HEK293 (cell line): ENCODE measurements at regions not wholly inside any gene's neighbourhood (a gene's known extent, or its start where the extent isn't known, plus 50 kb on each side); places are given as distances from the start of the nearest gene placed in this dataset.

ENCODE experiments used
- CTCF ChIA-PET: fragments of 350-600 bp; formaldehyde crosslinking; extraction: SDS; loops from one replicate; lab custom pipeline; 2021; ENCODE audit warnings: antibody characterized with exemption; lab: Yijun Ruan, JAX
- POLR2A ChIA-PET: fragments of 300-600 bp; formaldehyde crosslinking; extraction: SDS; loops from one replicate; lab custom pipeline; 2020; ENCODE audit warnings: antibody characterized with exemption, inconsistent platforms; lab: Yijun Ruan, JAX
- H3K27ac ChIP-seq: fragments of 200-500 bp; sonication (Bioruptor generic); 2 replicates; pipeline ENCODE4 v1.5.1; 2014; ENCODE audit warnings: low read depth, low read length, control low read depth, inconsistent platforms; ENCODE audit errors: extremely low read depth
- H3K36me3 ChIP-seq, 2 experiments: fragments of 200-500 bp in 1 of 2; sonication (Bioruptor generic) in 1 of 2; 1 replicate in 1 of 2; 2 replicates in 1 of 2; pipeline ENCODE4 v1.5.1; 2014 to 2017; ENCODE audit warnings: inconsistent platforms in 2 of 2, low read length in 2 of 2; ENCODE audit not compliant: control insufficient read depth in 2 of 2, insufficient read depth in 1 of 2
- H3K4me1 ChIP-seq: fragments of 200-500 bp; sonication (Bioruptor generic); 2 replicates; pipeline ENCODE4 v1.5.1; 2014; ENCODE audit warnings: mild to moderate bottlenecking, low read length, inconsistent platforms; ENCODE audit not compliant: control insufficient read depth, insufficient read depth
- H3K4me3 ChIP-seq: 2 replicates; pipeline ENCODE4 v1.5.1; 2011; ENCODE audit warnings: low read depth, mild to moderate bottlenecking, control low read depth, low read length, moderate library complexity
- H3K9me3 ChIP-seq: fragments of 200-500 bp; sonication (Bioruptor generic); 2 replicates; pipeline ENCODE4 v1.5.1; 2014; ENCODE audit warnings: low read depth, low read length, inconsistent platforms; ENCODE audit not compliant: control insufficient read depth, insufficient read depth
- GFI1B ChIP-seq: fragments of 450-650 bp; formaldehyde crosslinking; IDR thresholded peaks from 2 replicates; pipeline ENCODE4 v1.5.1; 2016; ENCODE audit warnings: missing biosample characterization, missing genetic modification characterization
- GLIS1 ChIP-seq: fragments of 450-650 bp; formaldehyde crosslinking; IDR thresholded peaks from 2 replicates; pipeline ENCODE4 v1.5.1; 2016; ENCODE audit warnings: missing biosample characterization, missing genetic modification characterization
- PBX3 ChIP-seq: sonication (generic); formaldehyde crosslinking; IDR thresholded peaks from 2 replicates; pipeline ENCODE4 v1.8.1; 2022; ENCODE audit warnings: mild to moderate bottlenecking, moderate library complexity, missing genetic modification reagents
- REPIN1 ChIP-seq: fragments of 450-650 bp; formaldehyde crosslinking; IDR thresholded peaks from 2 replicates; pipeline ENCODE4 v1.5.1; 2017; ENCODE audit warnings: missing biosample characterization, missing genetic modification characterization, low read depth
- WT1 ChIP-seq: fragments of 450-650 bp; formaldehyde crosslinking; IDR thresholded peaks from 2 replicates; pipeline ENCODE4 v1.5.1; 2016; ENCODE audit warnings: missing biosample characterization, missing genetic modification characterization
- ZBTB20 ChIP-seq: fragments of 450-650 bp; formaldehyde crosslinking; IDR thresholded peaks from 2 replicates; pipeline ENCODE4 v1.5.1; 2016; ENCODE audit warnings: missing biosample characterization, missing genetic modification characterization
- ZNF169 ChIP-seq: fragments of 450-650 bp; formaldehyde crosslinking; IDR thresholded peaks from 2 replicates; pipeline ENCODE4 v1.5.1; 2016; ENCODE audit warnings: missing biosample characterization, missing genetic modification characterization
- ZNF280D ChIP-seq: fragments of 450-650 bp; formaldehyde crosslinking; IDR thresholded peaks from 2 replicates; pipeline ENCODE4 v1.5.1; 2016; ENCODE audit warnings: missing biosample characterization, missing genetic modification characterization
- ZNF335 ChIP-seq: fragments of 450-650 bp; formaldehyde crosslinking; conservative IDR thresholded peaks from 2 replicates; pipeline ENCODE4 v1.5.1; 2016; ENCODE audit warnings: missing biosample characterization, missing genetic modification characterization
- ZNF350 ChIP-seq: fragments of 450-650 bp; formaldehyde crosslinking; IDR thresholded peaks from 2 replicates; pipeline ENCODE4 v1.5.0; 2017; ENCODE audit warnings: missing biosample characterization, mild to moderate bottlenecking, missing genetic modification characterization
- ZNF416 ChIP-seq: fragments of 450-650 bp; formaldehyde crosslinking; IDR thresholded peaks from 2 replicates; pipeline ENCODE4 v1.5.1; 2016; ENCODE audit warnings: missing biosample characterization, missing genetic modification characterization
- ZNF433 ChIP-seq: fragments of 450-650 bp; formaldehyde crosslinking; IDR thresholded peaks from 2 replicates; pipeline ENCODE4 v1.5.1; 2016; ENCODE audit warnings: missing biosample characterization, missing genetic modification characterization, low read depth
- ZNF501 ChIP-seq: fragments of 450-650 bp; formaldehyde crosslinking; IDR thresholded peaks from 2 replicates; pipeline ENCODE4 v1.5.1; 2016; ENCODE audit warnings: missing biosample characterization, missing genetic modification characterization
- TF ChIP-seq, protein P1 (sequence below): fragments of 450-650 bp; formaldehyde crosslinking; IDR thresholded peaks from 2 replicates; pipeline ENCODE4 v1.5.1; 2016; ENCODE audit warnings: missing biosample characterization, missing genetic modification characterization
- TF ChIP-seq, protein P2 (sequence below): fragments of 450-650 bp; formaldehyde crosslinking; IDR thresholded peaks from 2 replicates; pipeline ENCODE4 v1.5.0; 2017; ENCODE audit warnings: missing biosample characterization, missing genetic modification characterization, borderline replicate concordance

- ChIA-PET POLR2A (no interaction called here), CTCF (interaction anchor here (0.6 to 1.0 kb wide), 3 partner anchors 62 to 597 kb away, joined by 3 to 7 read pairs (median 3); no protein-coding TSS in a partner anchor)
- Histone ChIP-seq H3K4me3 (no peak overlapping the region), H3K9me3 (no peaks in the 10 kb centered on the region), H3K4me1 (peaks cover 19% of the 10 kb centered on the region), H3K27ac (no peak overlapping the region), H3K36me3 (no peaks in the 10 kb centered on the region)
- TF ChIP-seq ZNF501 (tag by site-specific recombination) (no peak), ZNF350 (0 out of 2 replicates have a peak, but pooled peaks have one; percentile 53)
These were observed 86.6 kb upstream of the NEO1 start for GRCh38 chr15:72965671-72966070.

- Histone ChIP-seq H3K27ac (no peak overlapping the region), H3K9me3 (no peaks in the 10 kb centered on the region), H3K36me3 (no peaks in the 10 kb centered on the region), H3K4me1 (peaks cover 15% of the 10 kb centered on the region), H3K4me3 (no peak overlapping the region)
- CTCF ChIA-PET: interaction anchor here (1.0 to 1.4 kb wide), 3 partner anchors 10 to 97 kb away, joined by 3 to 4 read pairs (median 4); no protein-coding TSS in a partner anchor
- TF ChIP-seq REPIN1 (no peak), GFI1B (no peak), ZNF416 (tag by site-specific recombination) (no peak), ZNF169 (tag by site-specific recombination) (no peak), GLIS1 (tag by site-specific recombination) (no peak), ZNF335 (no peak), ZNF433 (tag by site-specific recombination) (no peak), ZNF280D (no peak), PBX3 (CRISPR knock-in tag) (no peak), WT1 (no peak), ZBTB20 (tag by site-specific recombination) (no peak)
- TF ChIP-seq, protein P1, sequence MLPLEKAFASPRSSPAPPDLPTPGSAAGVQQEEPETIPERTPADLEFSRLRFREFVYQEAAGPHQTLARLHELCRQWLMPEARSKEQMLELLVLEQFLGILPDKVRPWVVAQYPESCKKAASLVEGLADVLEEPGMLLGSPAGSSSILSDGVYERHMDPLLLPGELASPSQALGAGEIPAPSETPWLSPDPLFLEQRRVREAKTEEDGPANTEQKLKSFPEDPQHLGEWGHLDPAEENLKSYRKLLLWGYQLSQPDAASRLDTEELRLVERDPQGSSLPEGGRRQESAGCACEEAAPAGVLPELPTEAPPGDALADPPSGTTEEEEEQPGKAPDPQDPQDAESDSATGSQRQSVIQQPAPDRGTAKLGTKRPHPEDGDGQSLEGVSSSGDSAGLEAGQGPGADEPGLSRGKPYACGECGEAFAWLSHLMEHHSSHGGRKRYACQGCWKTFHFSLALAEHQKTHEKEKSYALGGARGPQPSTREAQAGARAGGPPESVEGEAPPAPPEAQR (tag by site-specific recombination): no peak
- TF ChIP-seq, protein P2, sequence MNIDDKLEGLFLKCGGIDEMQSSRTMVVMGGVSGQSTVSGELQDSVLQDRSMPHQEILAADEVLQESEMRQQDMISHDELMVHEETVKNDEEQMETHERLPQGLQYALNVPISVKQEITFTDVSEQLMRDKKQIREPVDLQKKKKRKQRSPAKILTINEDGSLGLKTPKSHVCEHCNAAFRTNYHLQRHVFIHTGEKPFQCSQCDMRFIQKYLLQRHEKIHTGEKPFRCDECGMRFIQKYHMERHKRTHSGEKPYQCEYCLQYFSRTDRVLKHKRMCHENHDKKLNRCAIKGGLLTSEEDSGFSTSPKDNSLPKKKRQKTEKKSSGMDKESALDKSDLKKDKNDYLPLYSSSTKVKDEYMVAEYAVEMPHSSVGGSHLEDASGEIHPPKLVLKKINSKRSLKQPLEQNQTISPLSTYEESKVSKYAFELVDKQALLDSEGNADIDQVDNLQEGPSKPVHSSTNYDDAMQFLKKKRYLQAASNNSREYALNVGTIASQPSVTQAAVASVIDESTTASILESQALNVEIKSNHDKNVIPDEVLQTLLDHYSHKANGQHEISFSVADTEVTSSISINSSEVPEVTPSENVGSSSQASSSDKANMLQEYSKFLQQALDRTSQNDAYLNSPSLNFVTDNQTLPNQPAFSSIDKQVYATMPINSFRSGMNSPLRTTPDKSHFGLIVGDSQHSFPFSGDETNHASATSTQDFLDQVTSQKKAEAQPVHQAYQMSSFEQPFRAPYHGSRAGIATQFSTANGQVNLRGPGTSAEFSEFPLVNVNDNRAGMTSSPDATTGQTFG (tag by site-specific recombination): no peak
- POLR2A ChIA-PET: interaction anchor here (0.5 kb wide), 1 partner anchor 8 kb away, joined by 3 read pairs; no protein-coding TSS in a partner anchor
These were observed 87.7 kb upstream of the NEO1 start for GRCh38 chr15:72964542-72964941.
